Common myeloid progenitor, CD34-positive (primary cell): ENCODE measurements at regions not wholly inside any gene's neighbourhood (a gene's known extent, or its start where the extent isn't known, plus 50 kb on each side); places are given as distances from the start of the nearest gene placed in this dataset.
A peak's percentile ranks its signal among the peaks of the same experiment; 100 is the strongest.

Source experiments
- CTCF ChIA-PET: fragments of 350-600 bp; sonication (Branson Sonifier 250); formaldehyde crosslinking; loops from one replicate; lab custom pipeline; 2021; ENCODE audit warnings: antibody characterized with exemption; lab: Charles Lee
- POLR2A ChIA-PET: fragments of 350-600 bp; sonication (Branson Sonifier 250); formaldehyde crosslinking; loops from one replicate; lab custom pipeline; 2021; ENCODE audit warnings: antibody characterized with exemption; lab: Charles Lee
- DNase-seq, 3 donors: peaks; one replicate each; pipeline versions ENCODE4 v3.0.0 to v3.0.0-alpha.2; 2013
- H3K27ac ChIP-seq, 2 experiments: 1 replicate in 1 of 2; 2 replicates in 1 of 2; pipeline ENCODE4 v1.7.0; 2013; ENCODE audit warnings: inconsistent platforms in 2 of 2, low read length in 2 of 2, mild to moderate bottlenecking in 2 of 2, low read depth in 1 of 2, moderate library complexity in 1 of 2; ENCODE audit not compliant: severe bottlenecking in 2 of 2, insufficient read depth in 1 of 2, poor library complexity in 1 of 2
- H3K27me3 ChIP-seq, 5 experiments: replicated peaks in 2 of 5; 1 replicate in 3 of 5; 2 replicates in 2 of 5; pipeline versions ENCODE4 v1.6.1 to v1.7.0; 2013; ENCODE audit warnings: low read length in 4 of 5, mild to moderate bottlenecking in 2 of 5, moderate library complexity in 2 of 5, inconsistent platforms in 1 of 5; ENCODE audit not compliant: insufficient read depth in 5 of 5, control insufficient read depth in 4 of 5
- H3K36me3 ChIP-seq, 4 experiments: 1 replicate in 2 of 4; 2 replicates in 2 of 4; pipeline versions ENCODE4 v1.6.1 to v1.7.0; 2013; ENCODE audit warnings: low read length in 3 of 4, control low read depth in 1 of 4, mild to moderate bottlenecking in 1 of 4; ENCODE audit not compliant: control insufficient read depth in 4 of 4, insufficient read depth in 4 of 4
- H3K4me1 ChIP-seq, 4 experiments: 1 replicate in 3 of 4; 2 replicates in 1 of 4; pipeline versions ENCODE4 v1.6.1 to v1.7.1; 2013; ENCODE audit warnings: low read length in 3 of 4, mild to moderate bottlenecking in 3 of 4, control low read depth in 1 of 4, inconsistent platforms in 1 of 4, moderate library complexity in 1 of 4; ENCODE audit not compliant: control insufficient read depth in 4 of 4, insufficient read depth in 4 of 4; ENCODE audit errors: control extremely low read depth in 1 of 4
- H3K4me3 ChIP-seq, 7 experiments: 1 replicate in 4 of 7; 2 replicates in 3 of 7; pipeline versions ENCODE4 v1.5.1 to v1.7.0; 2013; ENCODE audit warnings: mild to moderate bottlenecking in 7 of 7, low read length in 6 of 7, moderate library complexity in 6 of 7, inconsistent platforms in 2 of 7, low read depth in 2 of 7, control low read depth in 1 of 7; ENCODE audit not compliant: insufficient read depth in 4 of 7, control insufficient read depth in 1 of 7; ENCODE audit errors: extremely low read depth in 1 of 7
- H3K9me3 ChIP-seq, 5 experiments: 1 replicate in 4 of 5; 2 replicates in 1 of 5; pipeline versions ENCODE4 v1.6.1 to v1.7.1; 2013; ENCODE audit warnings: low read length in 4 of 5, mild to moderate bottlenecking in 2 of 5, inconsistent platforms in 1 of 5, low read depth in 1 of 5, moderate library complexity in 1 of 5; ENCODE audit not compliant: control insufficient read depth in 4 of 5, insufficient read depth in 2 of 5; ENCODE audit errors: control extremely low read depth in 1 of 5
- WGBS: methylation state at CpG from one replicate; pipeline ENCODE4 v1.1.5; 2013; ENCODE audit not compliant: insufficient coverage; 5-methylcytosine and 5-hydroxymethylcytosine counted together

- POLR2A ChIA-PET, result no interaction called here
- Histone ChIP-seq H3K36me3 (no peaks in the 10 kb centered on the region), H3K4me1 (peaks cover 0 to 6% (median 3%) of the 10 kb centered on the region in 4 experiments), H3K9me3 (peaks cover 0 to 1% (median 0%) of the 10 kb centered on the region in 5 experiments), H3K4me3 (no peak overlapping the region), H3K27ac (no peak overlapping the region), H3K27me3 (no peaks in the 10 kb centered on the region)
- CTCF ChIA-PET, result no interaction called here
- peak in 2 of 3 donors; percentile 45 to 57 for DNase-seq
Observed at GRCh38 chr5:67465537-67466207, 269.1 kb upstream of the CD180 start.

- Histone ChIP-seq H3K27me3 (no peaks in the 10 kb centered on the region), H3K27ac (no peak overlapping the region), H3K4me3 (no peak overlapping the region), H3K9me3 (no peaks in the 10 kb centered on the region), H3K4me1 (peaks cover 0 to 6% (median 3%) of the 10 kb centered on the region in 4 experiments), H3K36me3 (no peaks in the 10 kb centered on the region)
- ChIA-PET POLR2A (no interaction called here), CTCF (no interaction called here)
- WGBS, result 100% methylated on average over 1 of the region's 1 CpG
- no peak for DNase-seq
Observed at GRCh38 chr5:67462147-67462546, 265.5 kb upstream of the CD180 start.

GRCh38 chr5:67459253-67459652 lies 262.7 kb upstream of the CD180 start:
- no peak for DNase-seq
- Histone ChIP-seq H3K9me3 (no peaks in the 10 kb centered on the region), H3K36me3 (no peaks in the 10 kb centered on the region), H3K27ac (no peak overlapping the region), H3K4me3 (no peak overlapping the region), H3K4me1 (no peaks in the 10 kb centered on the region), H3K27me3 (no peaks in the 10 kb centered on the region)
- ChIA-PET POLR2A (no interaction called here), CTCF (interaction anchor here (0.7 kb wide), 1 partner anchor 10 kb away, joined by 3 read pairs; no protein-coding TSS in a partner anchor)

- CTCF ChIA-PET, result no interaction called here
- 56% methylated on average over 1 of the region's 1 CpG for WGBS
- POLR2A ChIA-PET, result no interaction called here
Observed at GRCh38 chr5:67455970-67456369, 259.4 kb upstream of the CD180 start.

GRCh38 chr5:67454957-67455561 lies 258.5 kb upstream of the CD180 start:
- POLR2A ChIA-PET, result no interaction called here
- H3K9me3 ChIP-seq, result no peaks in the 10 kb centered on the region
- H3K4me3 ChIP-seq, result no peak overlapping the region
- WGBS, result no CpG with 5 or more reads among the region's 1 CpG
- no peaks in the 10 kb centered on the region for H3K36me3 ChIP-seq
- H3K4me1 ChIP-seq, result peaks cover 0 to 7% (median 3%) of the 10 kb centered on the region in 4 experiments
- H3K27me3 ChIP-seq, result no peaks in the 10 kb centered on the region
- CTCF ChIA-PET, result no interaction called here
- no peak overlapping the region for H3K27ac ChIP-seq
- DNase-seq, result no peak

More at GRCh38 chr5:67455970-67456369, 259.4 kb upstream of the CD180 start:
- H3K27ac ChIP-seq, result no peak overlapping the region
- H3K9me3 ChIP-seq, result no peaks in the 10 kb centered on the region
- no peaks in the 10 kb centered on the region for H3K36me3 ChIP-seq
- H3K27me3 ChIP-seq, result no peaks in the 10 kb centered on the region
- peaks cover 0 to 7% (median 3%) of the 10 kb centered on the region in 4 experiments for H3K4me1 ChIP-seq
- no peak for DNase-seq
- H3K4me3 ChIP-seq, result no peak overlapping the region

GRCh38 chr5:67453111-67453905 lies 256.7 kb upstream of the CD180 start:
- POLR2A ChIA-PET, result no interaction called here

More at GRCh38 chr5:67453111-67453905, 256.7 kb upstream of the CD180 start:
- H3K27ac ChIP-seq, result no peak overlapping the region
- H3K36me3 ChIP-seq, result no peaks in the 10 kb centered on the region
- 89% methylated on average over 3 of the region's 4 CpGs for WGBS
- no peak for DNase-seq
- H3K4me1 ChIP-seq, result peaks cover 0 to 7% (median 3%) of the 10 kb centered on the region in 4 experiments
- H3K4me3 ChIP-seq, result no peak overlapping the region
- peaks cover 0 to 4% (median 0%) of the 10 kb centered on the region in 5 experiments for H3K9me3 ChIP-seq
- CTCF ChIA-PET, result interaction anchor here (1.0 to 1.1 kb wide), 2 partner anchors 14 to 34 kb away, joined by 3 to 4 read pairs; no protein-coding TSS in a partner anchor
- H3K27me3 ChIP-seq, result no peaks in the 10 kb centered on the region
